ENCODE measurements at regions not wholly inside any gene's neighbourhood (a gene's known extent, or its start where the extent isn't known, plus 50 kb on each side); places are given as distances from the start of the nearest gene placed in this dataset.
"Not testable (repeated sequence)": the region's sequence is repeated elsewhere in the genome, so short reads cannot be mapped to it uniquely, and the experiment has no call there.

DNA sequence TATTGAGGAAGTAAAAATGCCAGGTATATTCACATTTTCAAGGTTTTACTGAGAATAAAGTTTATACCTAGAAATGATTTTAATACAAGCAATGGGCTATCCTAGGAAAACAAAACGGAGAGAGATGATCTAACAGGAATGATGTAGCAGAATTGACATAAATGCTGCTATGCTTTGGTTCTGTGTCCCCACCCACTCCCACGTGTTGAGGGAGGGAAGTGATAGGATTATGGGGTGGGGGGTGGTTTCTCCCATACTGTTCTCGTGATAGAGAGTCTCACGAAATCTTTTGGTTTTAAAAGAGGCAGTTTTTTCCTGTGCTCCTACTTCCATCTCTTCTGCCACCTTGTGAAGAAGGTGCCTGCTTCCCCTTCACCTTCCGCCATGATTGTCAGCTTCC is 236.2 kb upstream of the ZNF337 start:
- not testable (repeated sequence) for TF ChIP-seq POLR2A (IDR thresholded peaks at IDR 0.05; ENCODE audit: low read depth, low read length); FOS (IDR thresholded peaks at IDR 0.05; ENCODE audit: borderline replicate concordance, insufficient read depth, low read length); EZH2 (IDR thresholded peaks at IDR 0.05; ENCODE audit: borderline replicate concordance, low read depth, low read length, severe bottlenecking); POLR2AphosphoS5 (IDR thresholded peaks at IDR 0.05; ENCODE audit: insufficient read depth, low read depth, low read length)
- TF ChIP-seq, protein P1, sequence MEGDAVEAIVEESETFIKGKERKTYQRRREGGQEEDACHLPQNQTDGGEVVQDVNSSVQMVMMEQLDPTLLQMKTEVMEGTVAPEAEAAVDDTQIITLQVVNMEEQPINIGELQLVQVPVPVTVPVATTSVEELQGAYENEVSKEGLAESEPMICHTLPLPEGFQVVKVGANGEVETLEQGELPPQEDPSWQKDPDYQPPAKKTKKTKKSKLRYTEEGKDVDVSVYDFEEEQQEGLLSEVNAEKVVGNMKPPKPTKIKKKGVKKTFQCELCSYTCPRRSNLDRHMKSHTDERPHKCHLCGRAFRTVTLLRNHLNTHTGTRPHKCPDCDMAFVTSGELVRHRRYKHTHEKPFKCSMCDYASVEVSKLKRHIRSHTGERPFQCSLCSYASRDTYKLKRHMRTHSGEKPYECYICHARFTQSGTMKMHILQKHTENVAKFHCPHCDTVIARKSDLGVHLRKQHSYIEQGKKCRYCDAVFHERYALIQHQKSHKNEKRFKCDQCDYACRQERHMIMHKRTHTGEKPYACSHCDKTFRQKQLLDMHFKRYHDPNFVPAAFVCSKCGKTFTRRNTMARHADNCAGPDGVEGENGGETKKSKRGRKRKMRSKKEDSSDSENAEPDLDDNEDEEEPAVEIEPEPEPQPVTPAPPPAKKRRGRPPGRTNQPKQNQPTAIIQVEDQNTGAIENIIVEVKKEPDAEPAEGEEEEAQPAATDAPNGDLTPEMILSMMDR (IDR thresholded peaks at IDR 0.05; ENCODE audit: extremely low read depth in 1 of 2, insufficient read depth in 1 of 2, low read depth in 1 of 2, low read length in 2 of 2), result not testable (repeated sequence)
